C4-2B (cell line): ENCODE measurements at regions not wholly inside any gene's neighbourhood (a gene's known extent, or its start where the extent isn't known, plus 50 kb on each side); places are given as distances from the start of the nearest gene placed in this dataset.
"Not testable (repeated sequence)": the region's sequence is repeated elsewhere in the genome, so short reads cannot be mapped to it uniquely, and the experiment has no call there.

ENCODE experiments used
- ZFX ChIP-seq: fragments of 450-650 bp; IDR thresholded peaks from 2 replicates; pipeline ENCODE4 v1.6.1; 2017
- TF ChIP-seq, protein P1 (sequence below): fragments of 450-650 bp; conservative IDR thresholded peaks from 2 replicates; pipeline ENCODE4 v1.5.1; 2017; ENCODE audit warnings: mild to moderate bottlenecking

DNA sequence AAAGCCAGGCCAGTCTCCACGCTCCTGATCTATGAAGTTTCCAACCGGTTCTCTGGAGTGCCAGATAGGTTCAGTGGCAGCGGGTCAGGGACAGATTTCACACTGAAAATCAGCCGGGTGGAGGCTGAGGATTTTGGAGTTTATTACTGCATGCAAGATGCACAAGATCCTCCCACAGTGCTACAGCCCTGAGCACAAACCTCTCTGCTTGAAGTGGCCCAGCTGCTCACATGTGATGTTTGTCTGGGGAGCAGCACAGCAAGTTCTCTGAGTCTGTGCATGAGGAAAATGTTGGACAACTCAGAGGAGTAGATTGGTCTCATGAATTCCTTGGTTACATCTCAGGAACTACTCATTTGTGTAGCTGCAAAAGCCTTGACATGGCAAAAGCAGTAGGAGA lies 1295.1 kb downstream of the RPIA start:
- TF ChIP-seq, protein P1, sequence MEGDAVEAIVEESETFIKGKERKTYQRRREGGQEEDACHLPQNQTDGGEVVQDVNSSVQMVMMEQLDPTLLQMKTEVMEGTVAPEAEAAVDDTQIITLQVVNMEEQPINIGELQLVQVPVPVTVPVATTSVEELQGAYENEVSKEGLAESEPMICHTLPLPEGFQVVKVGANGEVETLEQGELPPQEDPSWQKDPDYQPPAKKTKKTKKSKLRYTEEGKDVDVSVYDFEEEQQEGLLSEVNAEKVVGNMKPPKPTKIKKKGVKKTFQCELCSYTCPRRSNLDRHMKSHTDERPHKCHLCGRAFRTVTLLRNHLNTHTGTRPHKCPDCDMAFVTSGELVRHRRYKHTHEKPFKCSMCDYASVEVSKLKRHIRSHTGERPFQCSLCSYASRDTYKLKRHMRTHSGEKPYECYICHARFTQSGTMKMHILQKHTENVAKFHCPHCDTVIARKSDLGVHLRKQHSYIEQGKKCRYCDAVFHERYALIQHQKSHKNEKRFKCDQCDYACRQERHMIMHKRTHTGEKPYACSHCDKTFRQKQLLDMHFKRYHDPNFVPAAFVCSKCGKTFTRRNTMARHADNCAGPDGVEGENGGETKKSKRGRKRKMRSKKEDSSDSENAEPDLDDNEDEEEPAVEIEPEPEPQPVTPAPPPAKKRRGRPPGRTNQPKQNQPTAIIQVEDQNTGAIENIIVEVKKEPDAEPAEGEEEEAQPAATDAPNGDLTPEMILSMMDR = not testable (repeated sequence)
- TF ChIP-seq ZFX = not testable (repeated sequence)
